NB4 (cell line): ENCODE measurements at regions not wholly inside any gene's neighbourhood (a gene's known extent, or its start where the extent isn't known, plus 50 kb on each side); places are given as distances from the start of the nearest gene placed in this dataset.

ENCODE experiments used
- POLR2A ChIP-seq: IDR thresholded peaks from 2 replicates; pipeline ENCODE4 v1.6.1; 2011; ENCODE audit warnings: mild to moderate bottlenecking; ENCODE audit not compliant: insufficient read length; ENCODE audit errors: extremely low read depth
- TF ChIP-seq, protein P1 (sequence below): IDR thresholded peaks from one replicate; pipeline ENCODE4 v1.5.1; 2012; ENCODE audit warnings: low read depth, low read length
- TF ChIP-seq, protein P2 (sequence below): IDR thresholded peaks from 2 replicates; pipeline ENCODE4 v1.6.1; 2011; ENCODE audit warnings: low read depth, low read length

DNA sequence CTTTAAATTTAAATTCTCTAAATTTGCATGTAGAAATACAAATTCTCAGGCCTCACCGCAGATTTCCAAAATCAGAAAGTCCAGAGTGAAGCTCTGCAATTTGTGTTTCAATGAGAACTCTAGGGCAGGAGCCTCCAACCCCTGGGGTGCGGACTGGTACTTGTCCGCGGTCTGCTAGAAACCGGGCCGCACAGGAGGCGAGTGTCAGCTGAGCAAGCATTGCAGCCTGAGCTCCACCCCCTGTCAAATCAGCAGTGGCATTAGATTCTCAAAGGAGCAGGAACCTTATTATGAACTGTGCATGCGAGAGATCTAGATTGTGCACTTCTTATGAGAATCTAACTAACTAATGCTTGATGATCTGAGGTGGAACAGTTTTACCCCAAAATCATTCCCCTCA, 203.0 kb upstream of the PCSK2 start:
- TF ChIP-seq, protein P1, sequence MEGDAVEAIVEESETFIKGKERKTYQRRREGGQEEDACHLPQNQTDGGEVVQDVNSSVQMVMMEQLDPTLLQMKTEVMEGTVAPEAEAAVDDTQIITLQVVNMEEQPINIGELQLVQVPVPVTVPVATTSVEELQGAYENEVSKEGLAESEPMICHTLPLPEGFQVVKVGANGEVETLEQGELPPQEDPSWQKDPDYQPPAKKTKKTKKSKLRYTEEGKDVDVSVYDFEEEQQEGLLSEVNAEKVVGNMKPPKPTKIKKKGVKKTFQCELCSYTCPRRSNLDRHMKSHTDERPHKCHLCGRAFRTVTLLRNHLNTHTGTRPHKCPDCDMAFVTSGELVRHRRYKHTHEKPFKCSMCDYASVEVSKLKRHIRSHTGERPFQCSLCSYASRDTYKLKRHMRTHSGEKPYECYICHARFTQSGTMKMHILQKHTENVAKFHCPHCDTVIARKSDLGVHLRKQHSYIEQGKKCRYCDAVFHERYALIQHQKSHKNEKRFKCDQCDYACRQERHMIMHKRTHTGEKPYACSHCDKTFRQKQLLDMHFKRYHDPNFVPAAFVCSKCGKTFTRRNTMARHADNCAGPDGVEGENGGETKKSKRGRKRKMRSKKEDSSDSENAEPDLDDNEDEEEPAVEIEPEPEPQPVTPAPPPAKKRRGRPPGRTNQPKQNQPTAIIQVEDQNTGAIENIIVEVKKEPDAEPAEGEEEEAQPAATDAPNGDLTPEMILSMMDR: no peak
- TF ChIP-seq POLR2A: no peak
- TF ChIP-seq, protein P2, sequence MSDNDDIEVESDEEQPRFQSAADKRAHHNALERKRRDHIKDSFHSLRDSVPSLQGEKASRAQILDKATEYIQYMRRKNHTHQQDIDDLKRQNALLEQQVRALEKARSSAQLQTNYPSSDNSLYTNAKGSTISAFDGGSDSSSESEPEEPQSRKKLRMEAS: no peak
